Mesothelial cell of epicardium (in vitro differentiated cells): ENCODE measurements at regions not wholly inside any gene's neighbourhood (a gene's known extent, or its start where the extent isn't known, plus 50 kb on each side); places are given as distances from the start of the nearest gene placed in this dataset.

ENCODE experiments used
- DNase-seq, 2 experiments: peaks; one replicate each; pipeline ENCODE4 v3.0.0; 2021; ENCODE audit warnings: low spot score in 2 of 2; ENCODE audit not compliant: unreplicated experiment in 2 of 2
- H3K27ac Mint-ChIP-seq: 2 replicates; pipeline ENCODE4 v1.8.0; 2021; ENCODE audit warnings: mixed read lengths
- H3K27me3 Mint-ChIP-seq: 2 replicates; pipeline ENCODE4 v1.8.0; 2021; ENCODE audit warnings: low read depth, mixed read lengths
- H3K36me3 Mint-ChIP-seq: 2 replicates; pipeline ENCODE4 v1.8.0; 2021; ENCODE audit warnings: mixed read lengths
- H3K4me1 Mint-ChIP-seq: 2 replicates; pipeline ENCODE4 v1.8.0; 2021; ENCODE audit warnings: mixed read lengths
- H3K4me3 Mint-ChIP-seq: 2 replicates; pipeline ENCODE4 v1.8.0; 2021; ENCODE audit warnings: mild to moderate bottlenecking, moderate library complexity, mixed read lengths
- H3K9me3 Mint-ChIP-seq: 2 replicates; pipeline ENCODE4 v1.8.0; 2021; ENCODE audit warnings: mixed read lengths
- TF ChIP-seq, protein P1 (sequence below): fragments of 200-600 bp; sonication (generic); IDR thresholded peaks from one replicate; pipeline ENCODE4 v1.5.0; 2021; ENCODE audit warnings: antibody characterized with exemption; ENCODE audit not compliant: unreplicated experiment

DNA sequence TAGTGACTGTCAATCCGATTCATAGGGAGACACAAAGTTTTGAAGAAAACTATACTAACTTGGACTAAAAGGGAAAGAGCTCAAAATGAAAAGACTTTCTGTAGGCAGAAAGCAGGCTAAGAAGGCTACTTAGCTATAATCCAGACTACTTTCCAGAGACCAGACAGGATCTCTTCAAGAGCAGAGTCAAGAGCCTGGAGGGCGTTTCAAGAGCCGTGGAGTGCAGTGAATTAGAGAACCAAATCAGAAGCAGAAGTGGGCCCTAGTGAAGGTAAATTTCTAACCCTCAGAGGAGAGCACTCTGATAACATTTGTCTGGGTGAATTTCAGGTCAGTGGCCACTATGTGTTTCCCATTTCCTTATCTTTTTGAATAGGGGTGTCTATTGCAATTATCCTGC lies 76.4 kb downstream of the CGGBP1 start:
- no peaks in the 10 kb centered on the region for H3K27me3 Mint-ChIP-seq
- peaks cover 4% of the 10 kb centered on the region for H3K9me3 Mint-ChIP-seq
- no peaks in the 10 kb centered on the region for H3K4me1 Mint-ChIP-seq
- H3K4me3 Mint-ChIP-seq: no peak overlapping the region
- TF ChIP-seq, protein P1, sequence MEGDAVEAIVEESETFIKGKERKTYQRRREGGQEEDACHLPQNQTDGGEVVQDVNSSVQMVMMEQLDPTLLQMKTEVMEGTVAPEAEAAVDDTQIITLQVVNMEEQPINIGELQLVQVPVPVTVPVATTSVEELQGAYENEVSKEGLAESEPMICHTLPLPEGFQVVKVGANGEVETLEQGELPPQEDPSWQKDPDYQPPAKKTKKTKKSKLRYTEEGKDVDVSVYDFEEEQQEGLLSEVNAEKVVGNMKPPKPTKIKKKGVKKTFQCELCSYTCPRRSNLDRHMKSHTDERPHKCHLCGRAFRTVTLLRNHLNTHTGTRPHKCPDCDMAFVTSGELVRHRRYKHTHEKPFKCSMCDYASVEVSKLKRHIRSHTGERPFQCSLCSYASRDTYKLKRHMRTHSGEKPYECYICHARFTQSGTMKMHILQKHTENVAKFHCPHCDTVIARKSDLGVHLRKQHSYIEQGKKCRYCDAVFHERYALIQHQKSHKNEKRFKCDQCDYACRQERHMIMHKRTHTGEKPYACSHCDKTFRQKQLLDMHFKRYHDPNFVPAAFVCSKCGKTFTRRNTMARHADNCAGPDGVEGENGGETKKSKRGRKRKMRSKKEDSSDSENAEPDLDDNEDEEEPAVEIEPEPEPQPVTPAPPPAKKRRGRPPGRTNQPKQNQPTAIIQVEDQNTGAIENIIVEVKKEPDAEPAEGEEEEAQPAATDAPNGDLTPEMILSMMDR: no peak
- no peak for DNase-seq
- H3K27ac Mint-ChIP-seq: no peak overlapping the region
- no peaks in the 10 kb centered on the region for H3K36me3 Mint-ChIP-seq

DNA sequence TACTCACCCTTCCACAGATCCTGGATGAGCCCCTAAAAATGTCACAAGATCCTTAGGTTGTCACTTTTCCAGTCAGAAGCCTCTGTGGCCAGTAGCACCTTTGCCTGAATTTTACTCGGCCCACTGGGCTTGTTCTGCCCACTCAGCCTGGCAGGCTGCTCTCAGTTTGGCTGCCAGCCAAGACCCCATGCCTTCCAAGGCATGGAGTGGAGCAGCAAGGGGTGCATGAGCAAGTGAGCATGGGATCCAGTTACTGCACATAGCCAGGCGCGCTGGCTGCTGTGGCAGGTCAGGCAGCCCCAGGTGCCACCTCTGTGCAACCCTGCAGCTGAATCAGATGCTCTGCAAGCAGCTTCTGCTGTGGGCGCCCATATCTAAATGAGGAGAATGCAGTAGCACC lies 79.3 kb downstream of the CGGBP1 start:
- Mint-ChIP-seq H3K9me3 (peaks cover 4% of the 10 kb centered on the region), H3K27me3 (peaks cover 1% of the 10 kb centered on the region), H3K4me1 (no peaks in the 10 kb centered on the region), H3K36me3 (no peaks in the 10 kb centered on the region), H3K27ac (no peak overlapping the region), H3K4me3 (no peak overlapping the region)
- TF ChIP-seq, protein P1: no peak
- DNase-seq: no peak

DNA sequence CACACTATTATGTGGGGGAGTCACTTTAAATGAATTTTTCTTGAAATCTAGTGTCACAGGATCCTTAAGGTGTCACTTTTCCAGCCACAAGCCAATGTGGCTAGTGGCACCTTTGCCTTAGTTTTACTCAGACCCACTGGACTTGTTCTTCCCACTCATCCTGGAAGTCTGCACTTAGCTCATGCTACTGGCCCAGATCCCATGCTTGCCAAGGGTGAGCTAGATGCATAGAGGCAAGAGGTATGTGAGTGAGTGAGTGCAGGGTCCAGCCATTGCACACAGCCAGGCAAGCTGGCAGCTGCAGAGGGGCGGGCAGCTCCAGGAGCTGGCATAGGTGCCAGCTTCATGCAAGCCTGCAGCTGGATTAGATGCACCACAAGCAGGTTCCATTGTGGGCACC lies 81.0 kb downstream of the CGGBP1 start:
- no peak for DNase-seq
- Mint-ChIP-seq H3K27ac (no peak overlapping the region), H3K4me1 (no peaks in the 10 kb centered on the region), H3K4me3 (no peak overlapping the region), H3K9me3 (peaks cover 4% of the 10 kb centered on the region), H3K27me3 (peaks cover 1% of the 10 kb centered on the region), H3K36me3 (no peaks in the 10 kb centered on the region)
- TF ChIP-seq, protein P1: no peak

DNA sequence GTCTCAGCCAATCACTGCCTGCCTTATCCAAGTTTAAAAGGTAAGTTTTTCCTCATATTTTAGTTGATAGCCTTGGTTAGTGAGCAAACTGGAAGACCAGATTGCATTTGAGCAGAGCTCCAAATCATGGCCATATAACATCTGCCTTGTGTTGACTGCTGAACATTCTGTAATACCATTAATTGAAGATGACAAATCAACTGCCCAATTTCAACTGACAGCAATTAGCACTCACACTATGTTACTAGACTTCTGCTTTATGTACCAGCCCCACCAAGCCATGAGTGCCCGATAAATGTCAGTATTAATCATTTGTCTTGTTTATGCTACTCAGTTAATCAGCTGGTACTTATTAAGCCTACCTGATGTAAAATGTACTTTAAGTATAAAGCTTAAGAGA lies 83.1 kb downstream of the CGGBP1 start:
- TF ChIP-seq, protein P1: no peak
- H3K27ac Mint-ChIP-seq: no peak overlapping the region
- H3K36me3 Mint-ChIP-seq: no peaks in the 10 kb centered on the region
- no peaks in the 10 kb centered on the region for H3K9me3 Mint-ChIP-seq
- DNase-seq: no peak
- H3K4me1 Mint-ChIP-seq: no peaks in the 10 kb centered on the region
- no peak overlapping the region for H3K4me3 Mint-ChIP-seq
- H3K27me3 Mint-ChIP-seq: peaks cover 1% of the 10 kb centered on the region

DNA sequence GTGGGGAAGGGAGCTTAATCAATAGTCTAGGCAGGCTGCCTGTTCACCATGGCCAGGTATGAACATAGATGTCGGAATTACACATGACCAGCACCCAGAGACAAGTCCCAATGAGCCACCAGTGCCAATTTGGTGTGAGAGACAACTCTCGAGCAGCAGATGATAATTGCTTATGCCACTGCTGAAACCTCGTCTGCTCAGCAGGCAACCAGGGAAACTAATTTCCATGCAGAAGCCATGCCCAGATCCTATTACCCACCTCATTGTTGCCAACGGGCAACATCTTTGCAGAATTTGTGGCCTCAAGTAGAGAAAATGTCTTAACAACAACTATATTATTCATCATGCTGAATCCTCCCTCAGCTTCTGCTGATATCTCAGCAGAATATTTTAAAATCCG lies 84.9 kb downstream of the CGGBP1 start:
- no peak overlapping the region for H3K27ac Mint-ChIP-seq
- H3K4me3 Mint-ChIP-seq: no peak overlapping the region
- H3K27me3 Mint-ChIP-seq: peaks cover 1% of the 10 kb centered on the region
- TF ChIP-seq, protein P1: no peak
- H3K4me1 Mint-ChIP-seq: no peaks in the 10 kb centered on the region
- H3K9me3 Mint-ChIP-seq: no peaks in the 10 kb centered on the region
- DNase-seq: no peak
- H3K36me3 Mint-ChIP-seq: no peaks in the 10 kb centered on the region

DNA sequence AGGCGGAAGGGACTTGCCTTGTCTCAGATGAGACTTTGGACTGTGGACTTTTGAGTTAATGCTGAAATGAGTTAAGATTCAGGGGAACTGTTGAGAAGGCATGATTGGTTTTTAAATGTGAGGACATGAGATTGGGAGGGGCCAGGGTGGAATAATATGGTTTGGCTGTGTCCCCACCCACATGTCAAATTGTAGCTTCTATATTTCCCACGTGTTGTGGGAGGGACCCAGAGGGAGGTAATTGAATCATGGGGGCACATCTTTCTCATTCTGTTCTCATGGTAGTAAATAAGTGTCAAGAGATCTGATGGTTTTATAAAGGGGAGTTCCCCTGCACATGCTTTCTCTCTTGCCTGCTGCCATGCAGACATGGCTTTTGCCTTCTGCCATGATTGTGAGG lies 89.2 kb downstream of the CGGBP1 start:
- Mint-ChIP-seq H3K4me3 (no peak overlapping the region), H3K4me1 (no peaks in the 10 kb centered on the region), H3K36me3 (no peaks in the 10 kb centered on the region), H3K27ac (no peak overlapping the region), H3K9me3 (peaks cover 6% of the 10 kb centered on the region), H3K27me3 (no peaks in the 10 kb centered on the region)
- no peak for DNase-seq
- TF ChIP-seq, protein P1: no peak
